ENCODE measurements at regions not wholly inside any gene's neighbourhood (a gene's known extent, or its start where the extent isn't known, plus 50 kb on each side); places are given as distances from the start of the nearest gene placed in this dataset.

DNA sequence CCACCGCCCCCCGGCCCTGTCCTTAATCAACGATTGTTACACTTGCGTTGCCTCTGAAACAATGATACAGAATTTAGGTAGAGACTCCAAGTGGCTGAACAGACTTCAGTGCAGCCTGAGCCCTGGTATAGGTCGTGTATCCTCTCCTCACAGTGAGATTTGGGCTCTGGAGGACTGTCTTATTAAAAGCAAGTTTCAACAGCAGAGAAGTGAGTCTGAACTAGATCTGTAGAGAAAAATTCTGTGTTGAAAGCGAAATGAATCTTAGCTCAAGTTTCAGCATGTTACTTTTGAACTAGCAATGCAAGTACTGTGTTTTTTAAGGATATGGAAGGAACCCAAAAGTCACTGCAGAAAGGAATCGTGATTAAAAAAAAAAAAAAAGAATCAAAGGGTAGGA is 103.1 kb downstream of the HOXA1 start:
- ATAC-seq (ENCODE audit: low FRiP score in 2 of 2) (no peak), DNase-seq (no peak)

GRCh38 chr7:26991796-26992195 is 104.0 kb downstream of the HOXA1 start:
- Histone ChIP-seq H3K4me3 (no peak overlapping the region), H3K9me3 (no peaks in the 10 kb centered on the region), H3K4me1 (no peaks in the 10 kb centered on the region), H3K27me3 (no peaks in the 10 kb centered on the region), H3K36me3 (no peaks in the 10 kb centered on the region), H3K27ac (no peak overlapping the region)
- 82 to 86% methylated on average over 6 of the region's 6 CpGs for WGBS, 2 donors
- TF ChIP-seq POLR2AphosphoS5 (IDR thresholded peaks at IDR 0.05) (no peak), POLR2A (IDR thresholded peaks at IDR 0.05) (no peak), EP300 (IDR thresholded peaks at IDR 0.05) (no peak)
- TF ChIP-seq, protein P1, sequence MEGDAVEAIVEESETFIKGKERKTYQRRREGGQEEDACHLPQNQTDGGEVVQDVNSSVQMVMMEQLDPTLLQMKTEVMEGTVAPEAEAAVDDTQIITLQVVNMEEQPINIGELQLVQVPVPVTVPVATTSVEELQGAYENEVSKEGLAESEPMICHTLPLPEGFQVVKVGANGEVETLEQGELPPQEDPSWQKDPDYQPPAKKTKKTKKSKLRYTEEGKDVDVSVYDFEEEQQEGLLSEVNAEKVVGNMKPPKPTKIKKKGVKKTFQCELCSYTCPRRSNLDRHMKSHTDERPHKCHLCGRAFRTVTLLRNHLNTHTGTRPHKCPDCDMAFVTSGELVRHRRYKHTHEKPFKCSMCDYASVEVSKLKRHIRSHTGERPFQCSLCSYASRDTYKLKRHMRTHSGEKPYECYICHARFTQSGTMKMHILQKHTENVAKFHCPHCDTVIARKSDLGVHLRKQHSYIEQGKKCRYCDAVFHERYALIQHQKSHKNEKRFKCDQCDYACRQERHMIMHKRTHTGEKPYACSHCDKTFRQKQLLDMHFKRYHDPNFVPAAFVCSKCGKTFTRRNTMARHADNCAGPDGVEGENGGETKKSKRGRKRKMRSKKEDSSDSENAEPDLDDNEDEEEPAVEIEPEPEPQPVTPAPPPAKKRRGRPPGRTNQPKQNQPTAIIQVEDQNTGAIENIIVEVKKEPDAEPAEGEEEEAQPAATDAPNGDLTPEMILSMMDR (IDR thresholded peaks at IDR 0.05) = no peak
- ATAC-seq (ENCODE audit: low FRiP score in 2 of 2) (no peak), DNase-seq (no peak)

More for the DNA sequence above, 103.1 kb downstream of the HOXA1 start:
- 82 to 86% methylated on average over 7 of the region's 7 CpGs for WGBS, 2 donors
- Histone ChIP-seq H3K27ac (no peak overlapping the region), H3K4me3 (no peak overlapping the region), H3K4me1 (no peaks in the 10 kb centered on the region), H3K9me3 (peaks cover 0 to 2% (median under 1%) of the 10 kb centered on the region in 4 donors), H3K36me3 (no peaks in the 10 kb centered on the region), H3K27me3 (no peaks in the 10 kb centered on the region)
- TF ChIP-seq POLR2A (IDR thresholded peaks at IDR 0.05) = no peak
- TF ChIP-seq, protein P1 (IDR thresholded peaks at IDR 0.05) = no peak
- TF ChIP-seq POLR2AphosphoS5 (IDR thresholded peaks at IDR 0.05) = no peak
- no peak for TF ChIP-seq EP300 (IDR thresholded peaks at IDR 0.05)

DNA sequence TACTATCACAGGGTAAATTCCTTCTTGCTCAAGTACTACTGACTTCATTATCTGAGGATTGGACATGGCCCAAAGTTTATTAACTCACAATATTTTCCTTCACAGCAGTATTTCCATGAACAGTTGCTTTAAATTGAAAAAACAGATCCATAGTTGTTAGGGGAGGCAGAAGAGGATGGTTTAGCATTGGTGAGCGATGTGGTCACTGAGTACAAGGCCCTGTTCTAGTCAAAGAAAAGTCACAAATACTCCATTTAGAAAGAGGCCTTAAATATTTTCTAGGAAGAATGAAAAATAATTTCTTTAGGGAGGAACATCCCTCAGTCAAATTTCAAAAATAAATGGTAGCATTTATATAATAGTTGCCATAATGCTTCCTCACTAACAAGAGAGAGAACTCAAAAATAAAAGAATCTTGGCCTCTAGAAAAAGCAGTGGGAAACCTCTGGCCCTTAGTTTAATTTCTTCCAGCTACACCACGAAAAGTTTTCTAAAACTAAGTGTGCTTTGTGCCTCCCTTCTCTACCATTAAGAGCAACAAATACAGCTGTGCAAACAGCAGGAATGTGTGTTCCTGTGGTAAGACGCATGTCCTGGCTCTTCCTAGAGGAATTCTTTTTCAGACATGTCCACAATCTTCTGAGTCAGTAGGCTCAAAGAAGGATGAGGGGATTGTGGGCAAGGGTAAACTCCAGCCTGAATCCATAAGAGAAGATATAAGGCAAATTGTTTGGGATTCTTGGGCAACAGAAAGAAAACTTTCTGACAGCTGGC is 105.7 kb downstream of the HOXA1 start:
- no peaks in the 10 kb centered on the region for H3K4me1 ChIP-seq
- H3K36me3 ChIP-seq = no peaks in the 10 kb centered on the region
- TF ChIP-seq, protein P1 (IDR thresholded peaks at IDR 0.05) = no peak
- TF ChIP-seq POLR2A (IDR thresholded peaks at IDR 0.05) (no peak), POLR2AphosphoS5 (IDR thresholded peaks at IDR 0.05) (no peak), EP300 (IDR thresholded peaks at IDR 0.05) (no peak)
- H3K9me3 ChIP-seq = no peaks in the 10 kb centered on the region
- H3K27ac ChIP-seq = no peak overlapping the region
- H3K4me3 ChIP-seq = no peak overlapping the region
- no peak for DNase-seq
- H3K27me3 ChIP-seq = no peaks in the 10 kb centered on the region
- WGBS, 2 donors = 65 to 69% methylated on average over 3 of the region's 3 CpGs
- no peak for ATAC-seq (ENCODE audit: low FRiP score in 2 of 2)

GRCh38 chr7:26988836-26989374 is 106.9 kb downstream of the HOXA1 start:
- H3K9me3 ChIP-seq = no peaks in the 10 kb centered on the region
- no peak for DNase-seq
- no peak for TF ChIP-seq EP300 (IDR thresholded peaks at IDR 0.05)
- TF ChIP-seq, protein P1 (IDR thresholded peaks at IDR 0.05) = no peak
- H3K36me3 ChIP-seq = no peaks in the 10 kb centered on the region
- H3K4me3 ChIP-seq = no peak overlapping the region
- H3K27ac ChIP-seq = no peak overlapping the region
- WGBS, 2 donors = 82 to 86% methylated on average over 9 of the region's 9 CpGs
- no peaks in the 10 kb centered on the region for H3K27me3 ChIP-seq
- ATAC-seq (ENCODE audit: low FRiP score in 2 of 2) = no peak
- no peaks in the 10 kb centered on the region for H3K4me1 ChIP-seq

- no peak overlapping the region for H3K4me3 ChIP-seq
- TF ChIP-seq, protein P1 (IDR thresholded peaks at IDR 0.05) = no peak
- no peak for TF ChIP-seq POLR2AphosphoS5 (IDR thresholded peaks at IDR 0.05)
- TF ChIP-seq POLR2A (IDR thresholded peaks at IDR 0.05) = no peak
- no peak for TF ChIP-seq EP300 (IDR thresholded peaks at IDR 0.05)
- WGBS, 2 donors = 61 to 71% methylated on average over 3 of the region's 3 CpGs
- H3K27ac ChIP-seq = no peak overlapping the region
- ATAC-seq (ENCODE audit: low FRiP score in 2 of 2) (no peak), DNase-seq (no peak)
- H3K4me1 ChIP-seq = no peaks in the 10 kb centered on the region
- H3K36me3 ChIP-seq = no peaks in the 10 kb centered on the region
- no peaks in the 10 kb centered on the region for H3K27me3 ChIP-seq
- H3K9me3 ChIP-seq = no peaks in the 10 kb centered on the region
Measured at GRCh38 chr7:26987338-26987737, 108.5 kb downstream of the HOXA1 start.

All from upper lobe of left lung (tissue), 6 donors.